Testis (tissue), 2 donors: ENCODE measurements at regions not wholly inside any gene's neighbourhood (a gene's known extent, or its start where the extent isn't known, plus 50 kb on each side); places are given as distances from the start of the nearest gene placed in this dataset.

Experiments used
- POLR2A ChIP-seq: fragments of 450-650 bp; IDR thresholded peaks from one replicate; pipeline ENCODE4 v1.6.1; 2017; ENCODE audit warnings: antibody characterized with exemption, mild to moderate bottlenecking, moderate library complexity
- TF ChIP-seq, protein P1 (sequence below), 3 experiments: fragments of 450-650 bp in 2 of 3; fragments of 200-600 bp in 1 of 3; sonication (generic) in 1 of 3; IDR thresholded peaks; one replicate each; pipeline ENCODE4 v1.5.1; 2016 to 2019; ENCODE audit warnings: antibody characterized with exemption in 3 of 3, mild to moderate bottlenecking in 2 of 3, moderate library complexity in 1 of 3

GRCh38 chr3:74302281-74302680 is 312.2 kb downstream of the CNTN3 start:
- no peak for TF ChIP-seq POLR2A
- TF ChIP-seq, protein P1, sequence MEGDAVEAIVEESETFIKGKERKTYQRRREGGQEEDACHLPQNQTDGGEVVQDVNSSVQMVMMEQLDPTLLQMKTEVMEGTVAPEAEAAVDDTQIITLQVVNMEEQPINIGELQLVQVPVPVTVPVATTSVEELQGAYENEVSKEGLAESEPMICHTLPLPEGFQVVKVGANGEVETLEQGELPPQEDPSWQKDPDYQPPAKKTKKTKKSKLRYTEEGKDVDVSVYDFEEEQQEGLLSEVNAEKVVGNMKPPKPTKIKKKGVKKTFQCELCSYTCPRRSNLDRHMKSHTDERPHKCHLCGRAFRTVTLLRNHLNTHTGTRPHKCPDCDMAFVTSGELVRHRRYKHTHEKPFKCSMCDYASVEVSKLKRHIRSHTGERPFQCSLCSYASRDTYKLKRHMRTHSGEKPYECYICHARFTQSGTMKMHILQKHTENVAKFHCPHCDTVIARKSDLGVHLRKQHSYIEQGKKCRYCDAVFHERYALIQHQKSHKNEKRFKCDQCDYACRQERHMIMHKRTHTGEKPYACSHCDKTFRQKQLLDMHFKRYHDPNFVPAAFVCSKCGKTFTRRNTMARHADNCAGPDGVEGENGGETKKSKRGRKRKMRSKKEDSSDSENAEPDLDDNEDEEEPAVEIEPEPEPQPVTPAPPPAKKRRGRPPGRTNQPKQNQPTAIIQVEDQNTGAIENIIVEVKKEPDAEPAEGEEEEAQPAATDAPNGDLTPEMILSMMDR (IDR thresholded peaks at IDR 0.05), result no peak
